ENCODE measurements at regions not wholly inside any gene's neighbourhood (a gene's known extent, or its start where the extent isn't known, plus 50 kb on each side); places are given as distances from the start of the nearest gene placed in this dataset.
"Not testable (repeated sequence)": the region's sequence is repeated elsewhere in the genome, so short reads cannot be mapped to it uniquely, and the experiment has no call there.

- Histone ChIP-seq H3K27me3 (replicated peaks; ENCODE audit: insufficient read depth) (no peaks in the 10 kb centered on the region), H3K4me3 (no peak overlapping the region), H3K36me3 (no peaks in the 10 kb centered on the region), H3K9me3 (no peaks in the 10 kb centered on the region), H3K4me1 (replicated peaks) (no peaks in the 10 kb centered on the region), H3K27ac (no peak overlapping the region)
- DNase-seq (ENCODE audit: low spot score): no peak
- intact Hi-C loops (cut with DNase I): no loop called here
- TF ChIP-seq POLR2AphosphoS5 (IDR thresholded peaks at IDR 0.05) (no peak), POLR2A (IDR thresholded peaks at IDR 0.05) (no peak)
- TF ChIP-seq, protein P1, sequence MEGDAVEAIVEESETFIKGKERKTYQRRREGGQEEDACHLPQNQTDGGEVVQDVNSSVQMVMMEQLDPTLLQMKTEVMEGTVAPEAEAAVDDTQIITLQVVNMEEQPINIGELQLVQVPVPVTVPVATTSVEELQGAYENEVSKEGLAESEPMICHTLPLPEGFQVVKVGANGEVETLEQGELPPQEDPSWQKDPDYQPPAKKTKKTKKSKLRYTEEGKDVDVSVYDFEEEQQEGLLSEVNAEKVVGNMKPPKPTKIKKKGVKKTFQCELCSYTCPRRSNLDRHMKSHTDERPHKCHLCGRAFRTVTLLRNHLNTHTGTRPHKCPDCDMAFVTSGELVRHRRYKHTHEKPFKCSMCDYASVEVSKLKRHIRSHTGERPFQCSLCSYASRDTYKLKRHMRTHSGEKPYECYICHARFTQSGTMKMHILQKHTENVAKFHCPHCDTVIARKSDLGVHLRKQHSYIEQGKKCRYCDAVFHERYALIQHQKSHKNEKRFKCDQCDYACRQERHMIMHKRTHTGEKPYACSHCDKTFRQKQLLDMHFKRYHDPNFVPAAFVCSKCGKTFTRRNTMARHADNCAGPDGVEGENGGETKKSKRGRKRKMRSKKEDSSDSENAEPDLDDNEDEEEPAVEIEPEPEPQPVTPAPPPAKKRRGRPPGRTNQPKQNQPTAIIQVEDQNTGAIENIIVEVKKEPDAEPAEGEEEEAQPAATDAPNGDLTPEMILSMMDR (IDR thresholded peaks at IDR 0.05): no peak
- 88% methylated on average over 3 of the region's 3 CpGs for WGBS
These were observed 116.3 kb upstream of the RMP24 start for GRCh38 chr18:35856178-35856577.

GRCh38 chr18:35856721-35857120 is 115.8 kb upstream of the RMP24 start:
- intact Hi-C loops (cut with DNase I); DNase-seq (ENCODE audit: low spot score); H3K9me3 ChIP-seq; H3K27ac ChIP-seq; H3K4me3 ChIP-seq; H3K36me3 ChIP-seq; H3K27me3 ChIP-seq (replicated peaks; ENCODE audit: insufficient read depth); H3K4me1 ChIP-seq (replicated peaks): not testable (repeated sequence)
- 55% methylated on average over 1 of the region's 1 CpG for whole genome bisulfite sequencing

- H3K9me3 ChIP-seq; H3K4me1 ChIP-seq (replicated peaks); H3K4me3 ChIP-seq; intact Hi-C loops (cut with DNase I); H3K27ac ChIP-seq; DNase-seq (ENCODE audit: low spot score); H3K36me3 ChIP-seq; H3K27me3 ChIP-seq (replicated peaks; ENCODE audit: insufficient read depth): not testable (repeated sequence)
These were observed 114.9 kb upstream of the RMP24 start for GRCh38 chr18:35857581-35857980.

- Histone ChIP-seq H3K9me3 (no peaks in the 10 kb centered on the region), H3K36me3 (no peaks in the 10 kb centered on the region), H3K4me3 (no peak overlapping the region), H3K27ac (no peak overlapping the region), H3K4me1 (replicated peaks) (no peaks in the 10 kb centered on the region), H3K27me3 (replicated peaks; ENCODE audit: insufficient read depth) (no peaks in the 10 kb centered on the region)
- no peak for DNase-seq (ENCODE audit: low spot score)
- WGBS: 43% methylated on average over 5 of the region's 5 CpGs
- intact Hi-C loops (cut with DNase I): no loop called here
- TF ChIP-seq POLR2AphosphoS5 (IDR thresholded peaks at IDR 0.05): no peak
- no peak for TF ChIP-seq POLR2A (IDR thresholded peaks at IDR 0.05)
- TF ChIP-seq, protein P1 (IDR thresholded peaks at IDR 0.05): no peak
These were observed 110.9 kb upstream of the RMP24 start for GRCh38 chr18:35861367-35862118.

GRCh38 chr18:35862119-35862640 is 110.3 kb upstream of the RMP24 start:
- WGBS: 49% methylated on average over 4 of the region's 4 CpGs
- no peaks in the 10 kb centered on the region for H3K9me3 ChIP-seq
- TF ChIP-seq POLR2AphosphoS5 (IDR thresholded peaks at IDR 0.05) (no peak), POLR2A (IDR thresholded peaks at IDR 0.05) (no peak)
- TF ChIP-seq, protein P1 (IDR thresholded peaks at IDR 0.05): no peak
- intact Hi-C loops (cut with DNase I): no loop called here
- H3K36me3 ChIP-seq: no peaks in the 10 kb centered on the region
- DNase-seq (ENCODE audit: low spot score): no peak
- no peak overlapping the region for H3K4me3 ChIP-seq
- H3K4me1 ChIP-seq (replicated peaks): no peaks in the 10 kb centered on the region
- H3K27me3 ChIP-seq (replicated peaks; ENCODE audit: insufficient read depth): no peaks in the 10 kb centered on the region
- H3K27ac ChIP-seq: no peak overlapping the region

GRCh38 chr18:35864916-35865315 is 107.6 kb upstream of the RMP24 start:
- Histone ChIP-seq H3K27ac (no peak overlapping the region), H3K27me3 (replicated peaks; ENCODE audit: insufficient read depth) (no peaks in the 10 kb centered on the region), H3K4me1 (replicated peaks) (no peaks in the 10 kb centered on the region), H3K4me3 (no peak overlapping the region), H3K9me3 (no peaks in the 10 kb centered on the region), H3K36me3 (no peaks in the 10 kb centered on the region)
- TF ChIP-seq POLR2A (IDR thresholded peaks at IDR 0.05) (no peak), POLR2AphosphoS5 (IDR thresholded peaks at IDR 0.05) (no peak)
- TF ChIP-seq, protein P1 (IDR thresholded peaks at IDR 0.05): no peak
- no peak for DNase-seq (ENCODE audit: low spot score)
- 68% methylated on average over 1 of the region's 1 CpG for WGBS
- intact Hi-C loops (cut with DNase I): no loop called here
